Common myeloid progenitor, CD34-positive (primary cell): ENCODE measurements at regions not wholly inside any gene's neighbourhood (a gene's known extent, or its start where the extent isn't known, plus 50 kb on each side); places are given as distances from the start of the nearest gene placed in this dataset.

Source experiments
- CTCF ChIA-PET: fragments of 350-600 bp; sonication (Branson Sonifier 250); formaldehyde crosslinking; loops from one replicate; lab custom pipeline; 2021; ENCODE audit warnings: antibody characterized with exemption; lab: Charles Lee
- POLR2A ChIA-PET: fragments of 350-600 bp; sonication (Branson Sonifier 250); formaldehyde crosslinking; loops from one replicate; lab custom pipeline; 2021; ENCODE audit warnings: antibody characterized with exemption; lab: Charles Lee
- DNase-seq, 3 donors: peaks; one replicate each; pipeline versions ENCODE4 v3.0.0 to v3.0.0-alpha.2; 2013
- H3K27ac ChIP-seq, 2 experiments: 1 replicate in 1 of 2; 2 replicates in 1 of 2; pipeline ENCODE4 v1.7.0; 2013; ENCODE audit warnings: inconsistent platforms in 2 of 2, low read length in 2 of 2, mild to moderate bottlenecking in 2 of 2, low read depth in 1 of 2, moderate library complexity in 1 of 2; ENCODE audit not compliant: severe bottlenecking in 2 of 2, insufficient read depth in 1 of 2, poor library complexity in 1 of 2
- H3K27me3 ChIP-seq, 5 experiments: replicated peaks in 2 of 5; 1 replicate in 3 of 5; 2 replicates in 2 of 5; pipeline versions ENCODE4 v1.6.1 to v1.7.0; 2013; ENCODE audit warnings: low read length in 4 of 5, mild to moderate bottlenecking in 2 of 5, moderate library complexity in 2 of 5, inconsistent platforms in 1 of 5; ENCODE audit not compliant: insufficient read depth in 5 of 5, control insufficient read depth in 4 of 5
- H3K36me3 ChIP-seq, 4 experiments: 1 replicate in 2 of 4; 2 replicates in 2 of 4; pipeline versions ENCODE4 v1.6.1 to v1.7.0; 2013; ENCODE audit warnings: low read length in 3 of 4, control low read depth in 1 of 4, mild to moderate bottlenecking in 1 of 4; ENCODE audit not compliant: control insufficient read depth in 4 of 4, insufficient read depth in 4 of 4
- H3K4me1 ChIP-seq, 4 experiments: 1 replicate in 3 of 4; 2 replicates in 1 of 4; pipeline versions ENCODE4 v1.6.1 to v1.7.1; 2013; ENCODE audit warnings: low read length in 3 of 4, mild to moderate bottlenecking in 3 of 4, control low read depth in 1 of 4, inconsistent platforms in 1 of 4, moderate library complexity in 1 of 4; ENCODE audit not compliant: control insufficient read depth in 4 of 4, insufficient read depth in 4 of 4; ENCODE audit errors: control extremely low read depth in 1 of 4
- H3K4me3 ChIP-seq, 7 experiments: 1 replicate in 4 of 7; 2 replicates in 3 of 7; pipeline versions ENCODE4 v1.5.1 to v1.7.0; 2013; ENCODE audit warnings: mild to moderate bottlenecking in 7 of 7, low read length in 6 of 7, moderate library complexity in 6 of 7, inconsistent platforms in 2 of 7, low read depth in 2 of 7, control low read depth in 1 of 7; ENCODE audit not compliant: insufficient read depth in 4 of 7, control insufficient read depth in 1 of 7; ENCODE audit errors: extremely low read depth in 1 of 7
- H3K9me3 ChIP-seq, 5 experiments: 1 replicate in 4 of 5; 2 replicates in 1 of 5; pipeline versions ENCODE4 v1.6.1 to v1.7.1; 2013; ENCODE audit warnings: low read length in 4 of 5, mild to moderate bottlenecking in 2 of 5, inconsistent platforms in 1 of 5, low read depth in 1 of 5, moderate library complexity in 1 of 5; ENCODE audit not compliant: control insufficient read depth in 4 of 5, insufficient read depth in 2 of 5; ENCODE audit errors: control extremely low read depth in 1 of 5
- WGBS: methylation state at CpG from one replicate; pipeline ENCODE4 v1.1.5; 2013; ENCODE audit not compliant: insufficient coverage; 5-methylcytosine and 5-hydroxymethylcytosine counted together

- Histone ChIP-seq H3K27me3 (no peaks in the 10 kb centered on the region), H3K4me3 (no peak overlapping the region), H3K27ac (no peak overlapping the region), H3K36me3 (no peaks in the 10 kb centered on the region), H3K4me1 (no peaks in the 10 kb centered on the region), H3K9me3 (no peaks in the 10 kb centered on the region)
- 93% methylated on average over 1 of the region's 3 CpGs for WGBS
- CTCF ChIA-PET, result no interaction called here
- no peak for DNase-seq
- POLR2A ChIA-PET, result no interaction called here
These were observed 120.0 kb upstream of the THSD7B start for GRCh38 chr2:136645236-136645828.

- WGBS, result 98% methylated on average over 14 of the region's 15 CpGs
- Histone ChIP-seq H3K36me3 (no peaks in the 10 kb centered on the region), H3K9me3 (no peaks in the 10 kb centered on the region), H3K4me1 (no peaks in the 10 kb centered on the region), H3K4me3 (no peak overlapping the region), H3K27ac (no peak overlapping the region), H3K27me3 (no peaks in the 10 kb centered on the region)
- ChIA-PET POLR2A (no interaction called here), CTCF (no interaction called here)
- DNase-seq, result no peak
These were observed 125.7 kb upstream of the THSD7B start for GRCh38 chr2:136639651-136640050.

- Histone ChIP-seq H3K4me1 (no peaks in the 10 kb centered on the region), H3K4me3 (no peak overlapping the region), H3K36me3 (no peaks in the 10 kb centered on the region), H3K9me3 (no peaks in the 10 kb centered on the region), H3K27me3 (no peaks in the 10 kb centered on the region), H3K27ac (no peak overlapping the region)
- no peak for DNase-seq
- ChIA-PET POLR2A (no interaction called here), CTCF (no interaction called here)
These were observed 127.2 kb upstream of the THSD7B start for GRCh38 chr2:136638193-136638592.

GRCh38 chr2:136637402-136637801, 127.9 kb upstream of the THSD7B start:
- CTCF ChIA-PET, result no interaction called here
- Histone ChIP-seq H3K27me3 (no peaks in the 10 kb centered on the region), H3K9me3 (no peaks in the 10 kb centered on the region), H3K27ac (no peak overlapping the region), H3K36me3 (no peaks in the 10 kb centered on the region), H3K4me3 (no peak overlapping the region), H3K4me1 (no peaks in the 10 kb centered on the region)
- WGBS, result no CpG with 5 or more reads among the region's 2 CpGs
- no peak for DNase-seq
- POLR2A ChIA-PET, result no interaction called here

GRCh38 chr2:136628490-136628889, 136.9 kb upstream of the THSD7B start:
- no peak overlapping the region for H3K27ac ChIP-seq
- ChIA-PET POLR2A (no interaction called here), CTCF (no interaction called here)
- H3K9me3 ChIP-seq, result no peaks in the 10 kb centered on the region
- no peaks in the 10 kb centered on the region for H3K4me1 ChIP-seq
- H3K36me3 ChIP-seq, result no peaks in the 10 kb centered on the region
- no peak overlapping the region for H3K4me3 ChIP-seq
- H3K27me3 ChIP-seq, result no peaks in the 10 kb centered on the region
- DNase-seq, result no peak
- WGBS, result 91% methylated on average over 3 of the region's 4 CpGs

- 100% methylated on average over 1 of the region's 4 CpGs for WGBS
- ChIA-PET CTCF (no interaction called here), POLR2A (no interaction called here)
- Histone ChIP-seq H3K36me3 (no peaks in the 10 kb centered on the region), H3K27ac (no peak overlapping the region), H3K4me1 (no peaks in the 10 kb centered on the region), H3K27me3 (no peaks in the 10 kb centered on the region), H3K9me3 (no peaks in the 10 kb centered on the region), H3K4me3 (no peak overlapping the region)
- no peak for DNase-seq
These were observed 152.2 kb upstream of the THSD7B start for GRCh38 chr2:136613096-136613495.

GRCh38 chr2:136612079-136612478, 153.3 kb upstream of the THSD7B start:
- 89% methylated on average over 2 of the region's 3 CpGs for WGBS

More at GRCh38 chr2:136612079-136612478, 153.3 kb upstream of the THSD7B start:
- H3K9me3 ChIP-seq, result no peaks in the 10 kb centered on the region
- DNase-seq, result no peak
- H3K27ac ChIP-seq, result no peak overlapping the region
- ChIA-PET POLR2A (no interaction called here), CTCF (no interaction called here)
- no peaks in the 10 kb centered on the region for H3K27me3 ChIP-seq
- no peaks in the 10 kb centered on the region for H3K36me3 ChIP-seq
- H3K4me1 ChIP-seq, result no peaks in the 10 kb centered on the region
- no peak overlapping the region for H3K4me3 ChIP-seq
